ENCODE measurements at regions not wholly inside any gene's neighbourhood (a gene's known extent, or its start where the extent isn't known, plus 50 kb on each side); places are given as distances from the start of the nearest gene placed in this dataset.

DNA sequence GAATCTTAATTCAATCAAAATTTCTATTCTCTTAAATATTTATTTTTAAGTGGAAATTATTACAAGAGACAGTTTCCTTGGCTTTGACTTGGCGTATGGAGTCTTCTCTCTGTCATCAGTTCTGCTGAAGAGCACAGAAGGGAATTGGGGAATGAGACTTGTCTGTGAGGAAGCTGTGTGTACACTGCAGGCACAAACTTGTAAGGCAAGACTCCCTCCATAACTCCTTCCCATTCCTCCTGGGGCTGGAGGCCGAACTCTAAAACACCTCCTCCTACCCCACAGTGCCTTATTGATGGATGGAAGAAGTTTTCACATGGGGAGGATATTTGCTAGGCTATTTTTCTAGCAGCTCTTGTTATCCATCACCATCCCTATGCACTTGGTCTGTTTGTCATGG, 187.4 kb upstream of the ELL2 start:
- TF ChIP-seq, protein P1, sequence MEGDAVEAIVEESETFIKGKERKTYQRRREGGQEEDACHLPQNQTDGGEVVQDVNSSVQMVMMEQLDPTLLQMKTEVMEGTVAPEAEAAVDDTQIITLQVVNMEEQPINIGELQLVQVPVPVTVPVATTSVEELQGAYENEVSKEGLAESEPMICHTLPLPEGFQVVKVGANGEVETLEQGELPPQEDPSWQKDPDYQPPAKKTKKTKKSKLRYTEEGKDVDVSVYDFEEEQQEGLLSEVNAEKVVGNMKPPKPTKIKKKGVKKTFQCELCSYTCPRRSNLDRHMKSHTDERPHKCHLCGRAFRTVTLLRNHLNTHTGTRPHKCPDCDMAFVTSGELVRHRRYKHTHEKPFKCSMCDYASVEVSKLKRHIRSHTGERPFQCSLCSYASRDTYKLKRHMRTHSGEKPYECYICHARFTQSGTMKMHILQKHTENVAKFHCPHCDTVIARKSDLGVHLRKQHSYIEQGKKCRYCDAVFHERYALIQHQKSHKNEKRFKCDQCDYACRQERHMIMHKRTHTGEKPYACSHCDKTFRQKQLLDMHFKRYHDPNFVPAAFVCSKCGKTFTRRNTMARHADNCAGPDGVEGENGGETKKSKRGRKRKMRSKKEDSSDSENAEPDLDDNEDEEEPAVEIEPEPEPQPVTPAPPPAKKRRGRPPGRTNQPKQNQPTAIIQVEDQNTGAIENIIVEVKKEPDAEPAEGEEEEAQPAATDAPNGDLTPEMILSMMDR (conservative IDR thresholded peaks at IDR 0.05): no peak
- TF ChIP-seq ZFX (IDR thresholded peaks at IDR 0.05): no peak

Measured in C4-2B (cell line).